Loucy (cell line): ENCODE measurements at regions not wholly inside any gene's neighbourhood (a gene's known extent, or its start where the extent isn't known, plus 50 kb on each side); places are given as distances from the start of the nearest gene placed in this dataset.

Source experiments
- H2AFZ ChIP-seq: fragments of 200-600 bp; sonication (generic); 2 replicates; pipeline ENCODE4 v1.6.0; 2016; ENCODE audit warnings: antibody characterized with exemption, mild to moderate bottlenecking, low read length, moderate library complexity
- H3F3A ChIP-seq: fragments of 200-600 bp; 2 replicates; pipeline ENCODE4 v1.6.0; 2016; ENCODE audit warnings: antibody characterized with exemption, low read depth, mild to moderate bottlenecking
- H3K27me3 ChIP-seq: fragments of 200-600 bp; sonication (generic); 2 replicates; pipeline ENCODE4 v1.6.1; 2014; ENCODE audit warnings: low read length, mild to moderate bottlenecking; ENCODE audit not compliant: insufficient read depth, poor library complexity, severe bottlenecking
- H3K36me3 ChIP-seq: fragments of 200-600 bp; sonication (generic); 2 replicates; pipeline ENCODE4 v1.6.1; 2016; ENCODE audit warnings: low read length; ENCODE audit not compliant: insufficient read depth
- H3K4me1 ChIP-seq: fragments of 200-600 bp; sonication (generic); 2 replicates; pipeline ENCODE4 v1.5.1; 2014; ENCODE audit warnings: low read length, mild to moderate bottlenecking; ENCODE audit not compliant: insufficient read depth, poor library complexity, severe bottlenecking
- H3K4me2 ChIP-seq: fragments of 200-600 bp; sonication (generic); 2 replicates; pipeline ENCODE4 v1.6.0; 2014; ENCODE audit warnings: antibody characterized with exemption, low read length, low read depth, mild to moderate bottlenecking; ENCODE audit not compliant: poor library complexity, severe bottlenecking
- H3K4me3 ChIP-seq: fragments of 200-600 bp; sonication (generic); 2 replicates; pipeline ENCODE4 v1.5.1; 2014; ENCODE audit warnings: low read length, mild to moderate bottlenecking, mixed read lengths; ENCODE audit not compliant: poor library complexity, severe bottlenecking
- H3K79me2 ChIP-seq: fragments of 200-600 bp; sonication (generic); 2 replicates; pipeline ENCODE4 v1.6.1; 2014; ENCODE audit warnings: low read length; ENCODE audit not compliant: insufficient read depth
- H3K9ac ChIP-seq: fragments of 200-600 bp; sonication (generic); 2 replicates; pipeline ENCODE4 v1.6.0; 2014; ENCODE audit warnings: mild to moderate bottlenecking, low read depth, low read length, moderate library complexity; ENCODE audit not compliant: poor library complexity, severe bottlenecking
- H3K9me2 ChIP-seq: fragments of 200-600 bp; sonication (generic); replicated peaks from 2 replicates; pipeline ENCODE4 v1.6.1; 2016; ENCODE audit warnings: low read depth, low read length, mixed read lengths
- H3K9me3 ChIP-seq: fragments of 200-600 bp; sonication (generic); 2 replicates; pipeline ENCODE4 v1.6.1; 2014; ENCODE audit warnings: mild to moderate bottlenecking, antibody characterized with exemption, low read length, low read depth; ENCODE audit not compliant: insufficient read depth
- H4K20me1 ChIP-seq: fragments of 200-600 bp; sonication (generic); 2 replicates; pipeline ENCODE4 v1.6.0; 2014; ENCODE audit warnings: antibody characterized with exemption, low read length, mild to moderate bottlenecking; ENCODE audit not compliant: insufficient read depth, poor library complexity, severe bottlenecking
- EZH2phosphoT487 ChIP-seq: fragments of 200-600 bp; IDR thresholded peaks from 2 replicates; pipeline ENCODE4 v1.6.1; 2018; ENCODE audit warnings: antibody characterized with exemption, mild to moderate bottlenecking, moderate library complexity, borderline replicate concordance
- TF ChIP-seq, protein P1 (sequence below): fragments of 200-600 bp; sonication (generic); conservative IDR thresholded peaks from 2 replicates; pipeline ENCODE4 v1.5.1; 2014; ENCODE audit warnings: mild to moderate bottlenecking, antibody characterized with exemption, low read length

DNA sequence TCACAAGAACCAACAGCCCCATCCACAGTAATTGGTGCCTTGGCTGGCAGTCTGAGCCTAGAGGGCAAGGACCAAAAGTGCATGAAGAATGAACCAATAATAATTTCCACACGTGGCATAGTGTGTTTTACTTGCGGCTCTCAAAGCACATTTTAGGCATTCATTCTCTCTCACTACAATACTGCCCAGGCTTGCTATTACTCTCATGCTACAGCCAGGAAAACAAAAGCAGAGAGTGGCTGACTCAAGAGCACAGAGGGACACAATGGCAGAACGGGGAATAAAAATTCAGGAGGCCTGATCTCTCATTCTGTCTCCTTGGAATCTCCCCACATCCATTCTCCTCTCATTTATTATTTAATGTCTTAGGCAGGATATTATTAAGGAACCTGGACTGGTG lies 57.0 kb upstream of the NOL4 start:
- H3K36me3 ChIP-seq: no peaks in the 10 kb centered on the region
- H3K27me3 ChIP-seq: no peaks in the 10 kb centered on the region
- H4K20me1 ChIP-seq: no peaks in the 10 kb centered on the region
- no peaks in the 10 kb centered on the region for H3K79me2 ChIP-seq
- no peaks in the 10 kb centered on the region for H3F3A ChIP-seq
- no peak overlapping the region for H3K4me2 ChIP-seq
- H3K9me3 ChIP-seq: no peaks in the 10 kb centered on the region
- no peak overlapping the region for H2AFZ ChIP-seq
- H3K9ac ChIP-seq: no peak overlapping the region
- H3K4me3 ChIP-seq: no peak overlapping the region
- H3K9me2 ChIP-seq: 0 out of 2 replicates have a peak, but pooled peaks cover 3% of the 10 kb centered on the region
- H3K4me1 ChIP-seq: no peaks in the 10 kb centered on the region
- TF ChIP-seq, protein P1, sequence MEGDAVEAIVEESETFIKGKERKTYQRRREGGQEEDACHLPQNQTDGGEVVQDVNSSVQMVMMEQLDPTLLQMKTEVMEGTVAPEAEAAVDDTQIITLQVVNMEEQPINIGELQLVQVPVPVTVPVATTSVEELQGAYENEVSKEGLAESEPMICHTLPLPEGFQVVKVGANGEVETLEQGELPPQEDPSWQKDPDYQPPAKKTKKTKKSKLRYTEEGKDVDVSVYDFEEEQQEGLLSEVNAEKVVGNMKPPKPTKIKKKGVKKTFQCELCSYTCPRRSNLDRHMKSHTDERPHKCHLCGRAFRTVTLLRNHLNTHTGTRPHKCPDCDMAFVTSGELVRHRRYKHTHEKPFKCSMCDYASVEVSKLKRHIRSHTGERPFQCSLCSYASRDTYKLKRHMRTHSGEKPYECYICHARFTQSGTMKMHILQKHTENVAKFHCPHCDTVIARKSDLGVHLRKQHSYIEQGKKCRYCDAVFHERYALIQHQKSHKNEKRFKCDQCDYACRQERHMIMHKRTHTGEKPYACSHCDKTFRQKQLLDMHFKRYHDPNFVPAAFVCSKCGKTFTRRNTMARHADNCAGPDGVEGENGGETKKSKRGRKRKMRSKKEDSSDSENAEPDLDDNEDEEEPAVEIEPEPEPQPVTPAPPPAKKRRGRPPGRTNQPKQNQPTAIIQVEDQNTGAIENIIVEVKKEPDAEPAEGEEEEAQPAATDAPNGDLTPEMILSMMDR: no peak
- TF ChIP-seq EZH2phosphoT487: no peak

DNA sequence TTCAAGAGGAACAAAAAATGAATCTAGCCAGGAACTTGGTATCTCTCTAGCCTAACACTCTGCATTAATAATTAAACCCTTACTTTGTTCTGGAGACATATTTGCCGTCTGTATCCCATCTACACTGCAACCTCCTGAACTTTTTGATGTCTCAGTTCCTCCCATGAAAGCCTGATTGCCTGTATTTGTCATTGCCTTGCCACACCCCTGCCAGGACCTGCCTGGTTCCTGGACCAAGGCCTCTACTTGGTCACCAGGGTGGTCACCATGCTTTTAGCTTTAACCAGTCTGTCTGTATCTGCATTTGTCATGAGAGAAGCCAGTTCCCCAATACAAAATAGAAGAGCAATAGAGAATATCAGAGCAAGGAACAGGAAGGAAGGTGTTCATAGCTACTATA lies 58.8 kb upstream of the NOL4 start:
- no peaks in the 10 kb centered on the region for H3K27me3 ChIP-seq
- no peak overlapping the region for H3K4me3 ChIP-seq
- no peak overlapping the region for H2AFZ ChIP-seq
- no peaks in the 10 kb centered on the region for H3K9me3 ChIP-seq
- TF ChIP-seq, protein P1: no peak
- no peak for TF ChIP-seq EZH2phosphoT487
- no peaks in the 10 kb centered on the region for H3K79me2 ChIP-seq
- no peaks in the 10 kb centered on the region for H4K20me1 ChIP-seq
- H3K36me3 ChIP-seq: no peaks in the 10 kb centered on the region
- 0 out of 2 replicates have a peak, but pooled peaks cover 3% of the 10 kb centered on the region for H3K9me2 ChIP-seq
- no peak overlapping the region for H3K9ac ChIP-seq
- no peaks in the 10 kb centered on the region for H3F3A ChIP-seq
- no peak overlapping the region for H3K4me2 ChIP-seq
- no peaks in the 10 kb centered on the region for H3K4me1 ChIP-seq

DNA sequence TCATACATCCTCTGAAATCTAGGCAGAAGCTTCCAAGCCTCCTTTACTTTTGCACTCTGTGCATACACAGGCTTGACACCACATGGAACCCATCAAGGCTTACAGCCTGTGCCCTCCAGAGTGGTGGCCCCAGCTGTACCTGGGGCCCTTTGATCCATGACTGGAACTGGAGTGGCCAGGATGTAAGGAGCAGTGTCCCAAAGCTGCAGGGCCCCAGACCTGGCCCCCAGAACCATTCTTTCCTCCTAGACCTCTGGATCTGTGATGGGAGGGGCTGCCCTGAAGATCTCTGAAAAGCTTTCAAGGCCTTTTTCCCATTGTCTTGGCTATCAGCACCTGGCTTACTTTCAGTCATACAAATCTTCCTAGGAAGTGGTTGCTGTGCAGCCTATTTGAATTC lies 63.1 kb upstream of the NOL4 start:
- no peak overlapping the region for H2AFZ ChIP-seq
- H3K9ac ChIP-seq: no peak overlapping the region
- no peaks in the 10 kb centered on the region for H3F3A ChIP-seq
- H4K20me1 ChIP-seq: no peaks in the 10 kb centered on the region
- no peak overlapping the region for H3K4me2 ChIP-seq
- no peaks in the 10 kb centered on the region for H3K9me3 ChIP-seq
- no peaks in the 10 kb centered on the region for H3K4me1 ChIP-seq
- TF ChIP-seq EZH2phosphoT487: no peak
- TF ChIP-seq, protein P1: no peak
- no peaks in the 10 kb centered on the region for H3K36me3 ChIP-seq
- H3K4me3 ChIP-seq: no peak overlapping the region
- no peaks in the 10 kb centered on the region for H3K9me2 ChIP-seq
- H3K79me2 ChIP-seq: no peaks in the 10 kb centered on the region
- no peaks in the 10 kb centered on the region for H3K27me3 ChIP-seq
